Gastroesophageal sphincter (tissue), 3 donors: ENCODE measurements at regions not wholly inside any gene's neighbourhood (a gene's known extent, or its start where the extent isn't known, plus 50 kb on each side); places are given as distances from the start of the nearest gene placed in this dataset.
"Not testable (repeated sequence)": the region's sequence is repeated elsewhere in the genome, so short reads cannot be mapped to it uniquely, and the experiment has no call there.

Experiments
- EP300 ChIP-seq: sonication (generic); formaldehyde crosslinking; IDR thresholded peaks from one replicate; pipeline ENCODE4 v1.6.1; 2017; ENCODE audit warnings: antibody characterized with exemption, mild to moderate bottlenecking
- POLR2A ChIP-seq, 2 donors: fragments of 450-650 bp; IDR thresholded peaks; one replicate each; pipeline ENCODE4 v1.6.1; 2017; ENCODE audit warnings: antibody characterized with exemption in 2 of 2, mild to moderate bottlenecking in 2 of 2, moderate library complexity in 1 of 2
- POLR2AphosphoS5 ChIP-seq: sonication (generic); formaldehyde crosslinking; IDR thresholded peaks from one replicate; pipeline ENCODE4 v1.6.1; 2017; ENCODE audit warnings: antibody characterized with exemption
- TF ChIP-seq, protein P1 (sequence below), 4 experiments: fragments of 200-600 bp in 2 of 4; fragments of 450-650 bp in 2 of 4; sonication (generic) in 1 of 4; IDR thresholded peaks; one replicate each; pipeline ENCODE4 v1.5.1; 2017 to 2019; ENCODE audit warnings: antibody characterized with exemption in 4 of 4, mild to moderate bottlenecking in 2 of 4, moderate library complexity in 2 of 4

DNA sequence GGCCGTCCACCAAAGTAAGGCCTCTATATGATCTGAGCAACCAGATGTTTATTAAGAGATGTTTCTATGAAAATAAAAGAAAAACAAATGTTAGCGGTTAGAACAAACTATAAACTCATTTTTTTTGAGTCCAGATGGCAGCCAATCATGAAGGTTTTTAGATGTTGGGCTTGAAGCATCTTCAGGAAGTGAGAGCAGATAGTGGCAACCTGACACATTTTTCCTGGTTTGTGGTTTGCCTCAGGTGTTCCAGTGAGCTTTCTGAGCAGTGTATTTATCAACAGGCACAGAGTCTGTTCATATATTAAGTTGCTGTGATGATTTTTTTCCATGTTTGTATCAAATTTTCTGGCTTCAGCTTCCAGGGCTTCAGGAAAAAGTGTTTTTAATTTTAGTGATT, 1468.0 kb downstream of the KHDRBS2 start:
- TF ChIP-seq, protein P1, sequence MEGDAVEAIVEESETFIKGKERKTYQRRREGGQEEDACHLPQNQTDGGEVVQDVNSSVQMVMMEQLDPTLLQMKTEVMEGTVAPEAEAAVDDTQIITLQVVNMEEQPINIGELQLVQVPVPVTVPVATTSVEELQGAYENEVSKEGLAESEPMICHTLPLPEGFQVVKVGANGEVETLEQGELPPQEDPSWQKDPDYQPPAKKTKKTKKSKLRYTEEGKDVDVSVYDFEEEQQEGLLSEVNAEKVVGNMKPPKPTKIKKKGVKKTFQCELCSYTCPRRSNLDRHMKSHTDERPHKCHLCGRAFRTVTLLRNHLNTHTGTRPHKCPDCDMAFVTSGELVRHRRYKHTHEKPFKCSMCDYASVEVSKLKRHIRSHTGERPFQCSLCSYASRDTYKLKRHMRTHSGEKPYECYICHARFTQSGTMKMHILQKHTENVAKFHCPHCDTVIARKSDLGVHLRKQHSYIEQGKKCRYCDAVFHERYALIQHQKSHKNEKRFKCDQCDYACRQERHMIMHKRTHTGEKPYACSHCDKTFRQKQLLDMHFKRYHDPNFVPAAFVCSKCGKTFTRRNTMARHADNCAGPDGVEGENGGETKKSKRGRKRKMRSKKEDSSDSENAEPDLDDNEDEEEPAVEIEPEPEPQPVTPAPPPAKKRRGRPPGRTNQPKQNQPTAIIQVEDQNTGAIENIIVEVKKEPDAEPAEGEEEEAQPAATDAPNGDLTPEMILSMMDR (IDR thresholded peaks at IDR 0.05) = not testable (repeated sequence)
- not testable (repeated sequence) for TF ChIP-seq POLR2A (IDR thresholded peaks at IDR 0.05); POLR2AphosphoS5; EP300
